Esophagus squamous epithelium (tissue), 5 donors: ENCODE measurements at regions not wholly inside any gene's neighbourhood (a gene's known extent, or its start where the extent isn't known, plus 50 kb on each side); places are given as distances from the start of the nearest gene placed in this dataset.

Experiments
- DNase-seq: peaks from one replicate; lab custom pipeline; 2025; lab: John Stamatoyannopoulos, UW
- H3K27ac ChIP-seq, 4 donors: fragments of 200-600 bp; sonication (generic); one replicate each; pipeline ENCODE4 v1.5.1; 2016 to 2019; ENCODE audit warnings: mild to moderate bottlenecking in 1 of 4
- H3K27me3 ChIP-seq, 4 donors: fragments of 200-600 bp; sonication (generic); 1 replicate in 3 of 4; 2 replicates in 1 of 4; pipeline versions ENCODE4 v1.5.1 to v1.6.0; 2017 to 2021; ENCODE audit warnings: antibody characterized with exemption in 1 of 4
- H3K36me3 ChIP-seq, 3 donors: fragments of 200-600 bp; sonication (generic); one replicate each; pipeline ENCODE4 v1.5.1; 2016 to 2019
- H3K4me1 ChIP-seq, 3 donors: fragments of 200-600 bp; sonication (generic); one replicate each; pipeline ENCODE4 v1.5.1; 2017 to 2019
- H3K4me3 ChIP-seq, 4 donors: fragments of 200-600 bp; sonication (generic); 1 replicate in 3 of 4; 2 replicates in 1 of 4; pipeline ENCODE4 v1.5.1; 2016 to 2019; ENCODE audit warnings: mild to moderate bottlenecking in 2 of 4, moderate library complexity in 1 of 4
- H3K9me3 ChIP-seq, 3 donors: fragments of 200-600 bp; sonication (generic); one replicate each; pipeline ENCODE4 v1.5.1; 2016 to 2019
- POLR2A ChIP-seq, 4 donors: fragments of 450-650 bp; IDR thresholded peaks; one replicate each; pipeline ENCODE4 v1.6.1; 2017; ENCODE audit warnings: antibody characterized with exemption in 4 of 4, mild to moderate bottlenecking in 4 of 4, moderate library complexity in 3 of 4
- WGBS, 2 donors: methylation state at CpG; one replicate each; pipeline ENCODE4 v1.1.5; 2018; 5-methylcytosine and 5-hydroxymethylcytosine counted together
- intact Hi-C: fragments of 100-400 bp; cut with DNase I; formaldehyde crosslinking; loops from one replicate; pipeline ENCODE4 v1.15.0; 2022
- TF ChIP-seq, protein P1 (sequence below), 6 experiments: fragments of 450-650 bp in 4 of 6; fragments of 200-600 bp in 2 of 6; sonication (generic) in 2 of 6; IDR thresholded peaks; one replicate each; pipeline ENCODE4 v1.5.1; 2016 to 2019; ENCODE audit warnings: antibody characterized with exemption in 6 of 6, mild to moderate bottlenecking in 4 of 6, moderate library complexity in 4 of 6
- donor health status: DM: yes; HTN: yes; CAD: no.

GRCh38 chr5:2626572-2626971 lies 124.9 kb downstream of the IRX2 start:
- DNase-seq: no peak
- Histone ChIP-seq H3K4me1 (no peaks in the 10 kb centered on the region), H3K9me3 (no peaks in the 10 kb centered on the region), H3K27ac (no peak overlapping the region), H3K27me3 (peaks cover 0 to 6% (median 0%) of the 10 kb centered on the region in 4 donors), H3K4me3 (no peak overlapping the region), H3K36me3 (no peaks in the 10 kb centered on the region)
- TF ChIP-seq, protein P1, sequence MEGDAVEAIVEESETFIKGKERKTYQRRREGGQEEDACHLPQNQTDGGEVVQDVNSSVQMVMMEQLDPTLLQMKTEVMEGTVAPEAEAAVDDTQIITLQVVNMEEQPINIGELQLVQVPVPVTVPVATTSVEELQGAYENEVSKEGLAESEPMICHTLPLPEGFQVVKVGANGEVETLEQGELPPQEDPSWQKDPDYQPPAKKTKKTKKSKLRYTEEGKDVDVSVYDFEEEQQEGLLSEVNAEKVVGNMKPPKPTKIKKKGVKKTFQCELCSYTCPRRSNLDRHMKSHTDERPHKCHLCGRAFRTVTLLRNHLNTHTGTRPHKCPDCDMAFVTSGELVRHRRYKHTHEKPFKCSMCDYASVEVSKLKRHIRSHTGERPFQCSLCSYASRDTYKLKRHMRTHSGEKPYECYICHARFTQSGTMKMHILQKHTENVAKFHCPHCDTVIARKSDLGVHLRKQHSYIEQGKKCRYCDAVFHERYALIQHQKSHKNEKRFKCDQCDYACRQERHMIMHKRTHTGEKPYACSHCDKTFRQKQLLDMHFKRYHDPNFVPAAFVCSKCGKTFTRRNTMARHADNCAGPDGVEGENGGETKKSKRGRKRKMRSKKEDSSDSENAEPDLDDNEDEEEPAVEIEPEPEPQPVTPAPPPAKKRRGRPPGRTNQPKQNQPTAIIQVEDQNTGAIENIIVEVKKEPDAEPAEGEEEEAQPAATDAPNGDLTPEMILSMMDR (IDR thresholded peaks at IDR 0.05): no peak
- TF ChIP-seq POLR2A (IDR thresholded peaks at IDR 0.05): no peak
- intact Hi-C loops: no loop called here
- WGBS, 2 donors: 92 to 94% methylated on average over 2 of the region's 2 CpGs

GRCh38 chr5:2622866-2623265 lies 128.6 kb downstream of the IRX2 start:
- WGBS, 2 donors: 53 to 68% methylated on average over 5 of the region's 5 CpGs
- H3K36me3 ChIP-seq: no peaks in the 10 kb centered on the region
- H3K4me1 ChIP-seq: no peaks in the 10 kb centered on the region
- no peak for DNase-seq
- no peak overlapping the region for H3K4me3 ChIP-seq
- no peaks in the 10 kb centered on the region for H3K9me3 ChIP-seq
- intact Hi-C loops: no loop called here
- H3K27ac ChIP-seq: no peak overlapping the region
- TF ChIP-seq POLR2A (IDR thresholded peaks at IDR 0.05): no peak
- TF ChIP-seq, protein P1 (IDR thresholded peaks at IDR 0.05): no peak
- peaks cover 0 to 13% (median 0%) of the 10 kb centered on the region in 4 donors for H3K27me3 ChIP-seq

DNA sequence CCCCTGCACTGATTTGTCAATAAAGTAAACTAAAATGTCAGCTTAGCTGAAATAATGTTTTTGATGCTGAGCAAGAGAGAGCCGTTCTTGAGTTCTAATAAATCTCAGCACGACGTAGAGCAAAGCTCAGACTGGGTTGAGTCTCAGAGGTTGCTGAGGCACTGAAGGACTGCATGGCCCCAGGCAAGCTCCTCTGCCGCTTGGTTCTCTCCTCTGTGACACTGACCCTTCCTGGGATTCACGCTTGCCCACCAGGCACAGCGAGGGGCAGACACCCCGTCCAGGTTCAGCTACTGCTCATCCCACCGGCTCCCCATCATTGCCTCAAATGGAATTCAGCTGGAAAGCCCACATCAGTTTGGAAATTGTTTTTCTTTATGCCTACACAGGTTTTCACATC lies 129.8 kb downstream of the IRX2 start:
- H3K36me3 ChIP-seq: no peaks in the 10 kb centered on the region
- H3K9me3 ChIP-seq: no peaks in the 10 kb centered on the region
- TF ChIP-seq POLR2A (IDR thresholded peaks at IDR 0.05): no peak
- TF ChIP-seq, protein P1 (IDR thresholded peaks at IDR 0.05): no peak
- peaks cover 0 to 7% (median 0%) of the 10 kb centered on the region in 4 donors for H3K27me3 ChIP-seq
- intact Hi-C loops: no loop called here
- no peak overlapping the region for H3K4me3 ChIP-seq
- H3K4me1 ChIP-seq: no peaks in the 10 kb centered on the region
- 80 to 89% methylated on average over 7 of the region's 8 CpGs for WGBS, 2 donors
- H3K27ac ChIP-seq: no peak overlapping the region
- DNase-seq: no peak

DNA sequence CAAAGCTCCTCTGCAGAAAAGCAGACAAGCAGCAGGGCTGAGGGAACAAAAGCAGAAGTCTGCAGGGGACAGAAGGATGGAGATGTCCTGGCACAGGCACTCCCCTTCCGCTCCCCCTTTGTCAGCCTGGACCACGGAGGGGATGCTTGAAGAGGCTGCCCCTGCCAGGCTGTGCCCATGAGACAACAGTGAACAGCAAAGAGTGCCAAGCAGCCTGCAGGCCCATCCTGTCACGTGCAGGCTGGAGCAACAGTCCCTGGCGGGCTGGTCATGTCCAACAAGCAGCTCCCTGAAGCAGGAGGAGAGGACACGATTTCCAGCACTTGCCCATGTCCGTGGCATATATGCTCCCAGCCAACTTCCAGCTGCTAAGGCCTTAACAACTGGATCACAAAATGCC lies 132.3 kb downstream of the IRX2 start:
- intact Hi-C loops: no loop called here

DNA sequence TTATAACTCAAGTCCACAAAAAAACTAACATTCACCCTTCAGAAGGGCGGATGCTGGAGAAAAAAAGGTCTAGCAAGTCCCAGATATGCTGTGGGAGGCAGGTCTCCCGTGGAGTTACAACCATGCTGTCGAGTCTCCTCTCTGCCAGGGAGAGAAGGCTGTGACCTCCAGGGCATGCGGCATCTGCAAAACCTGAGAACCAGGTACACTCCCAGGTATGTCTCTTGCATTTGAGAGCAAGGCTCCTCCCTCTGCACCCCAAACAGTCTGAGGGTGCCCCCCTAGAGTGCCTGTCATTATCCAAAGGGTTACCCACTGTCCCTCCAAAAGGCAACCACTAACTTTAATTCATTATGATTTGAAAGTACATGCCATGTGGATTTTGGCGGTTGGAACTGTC lies 134.0 kb downstream of the IRX2 start:
- TF ChIP-seq, protein P1 (IDR thresholded peaks at IDR 0.05): no peak
- no peak for TF ChIP-seq POLR2A (IDR thresholded peaks at IDR 0.05)
- no peak for DNase-seq
- Histone ChIP-seq H3K27me3 (peaks cover 0 to 7% (median 0%) of the 10 kb centered on the region in 4 donors), H3K27ac (no peak overlapping the region), H3K9me3 (no peaks in the 10 kb centered on the region), H3K4me1 (no peaks in the 10 kb centered on the region), H3K4me3 (no peak overlapping the region), H3K36me3 (no peaks in the 10 kb centered on the region)
- intact Hi-C loops: no loop called here
- 64 to 74% methylated on average over 4 to 5 of the region's 5 CpGs for WGBS, 2 donors

More for the DNA sequence above, 132.3 kb downstream of the IRX2 start:
- Histone ChIP-seq H3K36me3 (no peaks in the 10 kb centered on the region), H3K4me3 (no peak overlapping the region), H3K9me3 (no peaks in the 10 kb centered on the region), H3K4me1 (no peaks in the 10 kb centered on the region), H3K27ac (no peak overlapping the region), H3K27me3 (peaks cover 0 to 7% (median 0%) of the 10 kb centered on the region in 4 donors)
- TF ChIP-seq, protein P1 (IDR thresholded peaks at IDR 0.05): no peak
- DNase-seq: no peak
- WGBS, 2 donors: 48 to 68% methylated on average over 4 to 5 of the region's 6 CpGs
